ENCODE measurements at regions not wholly inside any gene's neighbourhood (a gene's known extent, or its start where the extent isn't known, plus 50 kb on each side); places are given as distances from the start of the nearest gene placed in this dataset.

GRCh38 chr6:132142308-132142707 is 191.1 kb upstream of the CCN2 start:
- no peak overlapping the region for H3K4me3 Mint-ChIP-seq
- no CpG with 5 or more reads among the region's 1 CpG for WGBS (ENCODE audit: insufficient coverage)
- Histone ChIP-seq H3K4me1 (ENCODE audit: control insufficient read depth in 1 of 2, insufficient read depth in 2 of 2, low read length in 2 of 2) (no peaks in the 10 kb centered on the region), H3K4me3 (replicated peaks in 1 of 3; ENCODE audit: low read depth in 2 of 3, low read length in 3 of 3) (no peak overlapping the region), H3K27ac (ENCODE audit: low read depth in 1 of 2, low read length in 2 of 2) (no peak overlapping the region), H3K79me2 (ENCODE audit: insufficient read depth, low read length) (no peaks in the 10 kb centered on the region), H3K9me3 (replicated peaks in 1 of 2; ENCODE audit: control insufficient read depth in 1 of 2, insufficient read depth in 1 of 2, low read length in 2 of 2) (no peaks in the 10 kb centered on the region), H2AFZ (ENCODE audit: insufficient read depth, low read depth, low read length, poor library complexity, severe bottlenecking) (no peak overlapping the region), H3K36me3 (replicated peaks in 1 of 2; ENCODE audit: control insufficient read depth in 1 of 2, insufficient read depth in 2 of 2, low read length in 2 of 2) (no peaks in the 10 kb centered on the region), H3K9ac (ENCODE audit: insufficient read depth, low read length, poor library complexity, severe bottlenecking) (no peak overlapping the region), H3K4me2 (replicated peaks; ENCODE audit: extremely low read depth, low read length, poor library complexity, severe bottlenecking) (no peak overlapping the region), H4K20me1 (ENCODE audit: insufficient read depth, low read length) (no peaks in the 10 kb centered on the region), H3K27me3 (ENCODE audit: control insufficient read depth in 2 of 2, insufficient read depth in 2 of 2, low read length in 2 of 2) (no peaks in the 10 kb centered on the region)
- H3K9me3 Mint-ChIP-seq = peaks cover 0 to 3% (median 0%) of the 10 kb centered on the region in 7 donors
- H3K27me3 Mint-ChIP-seq (ENCODE audit: low read depth in 3 of 3) = peaks cover 0 to 1% (median 0%) of the 10 kb centered on the region in 3 donors
- H3K27ac Mint-ChIP-seq = no peak overlapping the region
- intact Hi-C loops (cut with micrococcal nuclease) = no loop called here
- H3K36me3 Mint-ChIP-seq = no peaks in the 10 kb centered on the region
- no peak for TF ChIP-seq CTCF (IDR thresholded peaks at IDR 0.05)
- H3K4me1 Mint-ChIP-seq = no peaks in the 10 kb centered on the region
- DNase-seq = no peak

GRCh38 chr6:132140189-132140588 is 189.0 kb upstream of the CCN2 start:
- peaks cover 0 to 3% (median 0%) of the 10 kb centered on the region in 7 donors for H3K9me3 Mint-ChIP-seq
- H3K4me2 ChIP-seq (replicated peaks; ENCODE audit: extremely low read depth, low read length, poor library complexity, severe bottlenecking) = no peak overlapping the region
- H3K27ac ChIP-seq (ENCODE audit: low read depth in 1 of 2, low read length in 2 of 2) = no peak overlapping the region
- no peak overlapping the region for H3K4me3 Mint-ChIP-seq
- H3K9me3 ChIP-seq (replicated peaks in 1 of 2; ENCODE audit: control insufficient read depth in 1 of 2, insufficient read depth in 1 of 2, low read length in 2 of 2) = no peaks in the 10 kb centered on the region
- H3K9ac ChIP-seq (ENCODE audit: insufficient read depth, low read length, poor library complexity, severe bottlenecking) = no peak overlapping the region
- no peak overlapping the region for H2AFZ ChIP-seq (ENCODE audit: insufficient read depth, low read depth, low read length, poor library complexity, severe bottlenecking)
- no peak overlapping the region for H3K4me3 ChIP-seq (replicated peaks in 1 of 3; ENCODE audit: low read depth in 2 of 3, low read length in 3 of 3)
- no peaks in the 10 kb centered on the region for H3K4me1 ChIP-seq (ENCODE audit: control insufficient read depth in 1 of 2, insufficient read depth in 2 of 2, low read length in 2 of 2)
- H3K36me3 ChIP-seq (replicated peaks in 1 of 2; ENCODE audit: control insufficient read depth in 1 of 2, insufficient read depth in 2 of 2, low read length in 2 of 2) = no peaks in the 10 kb centered on the region
- no peaks in the 10 kb centered on the region for H3K27me3 Mint-ChIP-seq (ENCODE audit: low read depth in 3 of 3)
- no peak for TF ChIP-seq CTCF (IDR thresholded peaks at IDR 0.05)
- no peaks in the 10 kb centered on the region for H4K20me1 ChIP-seq (ENCODE audit: insufficient read depth, low read length)
- H3K36me3 Mint-ChIP-seq = no peaks in the 10 kb centered on the region
- H3K27me3 ChIP-seq (ENCODE audit: control insufficient read depth in 2 of 2, insufficient read depth in 2 of 2, low read length in 2 of 2) = no peaks in the 10 kb centered on the region
- intact Hi-C loops (cut with micrococcal nuclease) = no loop called here
- H3K79me2 ChIP-seq (ENCODE audit: insufficient read depth, low read length) = no peaks in the 10 kb centered on the region
- WGBS (ENCODE audit: insufficient coverage) = 100% methylated on average over 2 of the region's 3 CpGs
- H3K4me1 Mint-ChIP-seq = no peaks in the 10 kb centered on the region
- no peak overlapping the region for H3K27ac Mint-ChIP-seq
- DNase-seq = no peak

Measured in CD14-positive monocyte (primary cell).